ENCODE measurements at regions not wholly inside any gene's neighbourhood (a gene's known extent, or its start where the extent isn't known, plus 50 kb on each side); places are given as distances from the start of the nearest gene placed in this dataset.

GRCh38 chr5:4717446-4717845 lies 422.7 kb upstream of the ADAMTS16 start:
- H3K4me3 ChIP-seq, result no peak overlapping the region
- H3K9me3 ChIP-seq, result no peaks in the 10 kb centered on the region
- H3K27me3 ChIP-seq (replicated peaks; ENCODE audit: insufficient read depth), result no peaks in the 10 kb centered on the region
- no peak overlapping the region for H3K27ac ChIP-seq
- ATAC-seq (ENCODE audit: insufficient number of reproducible peaks, low FRiP score, low read depth) (no peak), DNase-seq (ENCODE audit: low spot score) (no peak)
- no peaks in the 10 kb centered on the region for H3K36me3 ChIP-seq
- H3K4me1 ChIP-seq (ENCODE audit: control insufficient read depth in 1 of 2, low read depth in 2 of 2), result no peaks in the 10 kb centered on the region
- TF ChIP-seq CTCF (IDR thresholded peaks at IDR 0.05), result no peak

GRCh38 chr5:4720831-4721230 lies 419.3 kb upstream of the ADAMTS16 start:
- no peak for ATAC-seq (ENCODE audit: insufficient number of reproducible peaks, low FRiP score, low read depth)

GRCh38 chr5:4722886-4723285 lies 417.2 kb upstream of the ADAMTS16 start:
- ATAC-seq (ENCODE audit: insufficient number of reproducible peaks, low FRiP score, low read depth) (no peak), DNase-seq (ENCODE audit: low spot score) (no peak)
- no peaks in the 10 kb centered on the region for H3K9me3 ChIP-seq
- H3K27me3 ChIP-seq (replicated peaks; ENCODE audit: insufficient read depth), result no peaks in the 10 kb centered on the region
- H3K36me3 ChIP-seq, result no peaks in the 10 kb centered on the region
- H3K4me1 ChIP-seq (ENCODE audit: control insufficient read depth in 1 of 2, low read depth in 2 of 2), result no peaks in the 10 kb centered on the region
- H3K27ac ChIP-seq, result no peak overlapping the region
- no peak for TF ChIP-seq CTCF (IDR thresholded peaks at IDR 0.05)
- H3K4me3 ChIP-seq, result no peak overlapping the region

More at GRCh38 chr5:4720831-4721230, 419.3 kb upstream of the ADAMTS16 start:
- no peak overlapping the region for H3K27ac ChIP-seq
- H3K4me1 ChIP-seq (ENCODE audit: control insufficient read depth in 1 of 2, low read depth in 2 of 2), result no peaks in the 10 kb centered on the region
- TF ChIP-seq CTCF (IDR thresholded peaks at IDR 0.05), result no peak
- no peaks in the 10 kb centered on the region for H3K27me3 ChIP-seq (replicated peaks; ENCODE audit: insufficient read depth)
- DNase-seq (ENCODE audit: low spot score), result no peak
- no peaks in the 10 kb centered on the region for H3K36me3 ChIP-seq
- H3K9me3 ChIP-seq, result no peaks in the 10 kb centered on the region
- no peak overlapping the region for H3K4me3 ChIP-seq

DNA sequence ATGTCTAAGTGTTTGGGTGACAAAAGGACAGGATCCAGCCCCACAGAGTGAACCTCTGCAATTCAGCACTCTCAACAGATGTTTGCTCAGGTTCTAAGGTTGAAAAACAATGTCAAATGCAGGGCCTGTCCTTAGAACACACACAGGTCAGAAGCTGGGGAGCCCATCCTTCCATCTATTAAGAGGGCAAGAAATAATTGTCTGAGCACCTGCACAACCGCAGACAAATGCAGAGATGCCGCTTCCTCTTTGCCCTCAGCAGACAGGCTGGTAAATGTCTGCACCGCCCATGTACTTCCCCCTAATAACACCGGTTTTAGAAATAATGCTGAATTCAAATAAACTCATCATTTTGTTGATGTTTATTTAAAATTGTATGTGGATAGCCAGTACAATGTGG lies 414.5 kb upstream of the ADAMTS16 start:
- Histone ChIP-seq H3K4me1 (ENCODE audit: control insufficient read depth in 1 of 2, low read depth in 2 of 2) (no peaks in the 10 kb centered on the region), H3K4me3 (no peak overlapping the region), H3K9me3 (no peaks in the 10 kb centered on the region), H3K27me3 (replicated peaks; ENCODE audit: insufficient read depth) (no peaks in the 10 kb centered on the region), H3K36me3 (no peaks in the 10 kb centered on the region), H3K27ac (no peak overlapping the region)
- TF ChIP-seq CTCF (IDR thresholded peaks at IDR 0.05), result no peak
- ATAC-seq (ENCODE audit: insufficient number of reproducible peaks, low FRiP score, low read depth), result no peak
- DNase-seq (ENCODE audit: low spot score), result no peak

DNA sequence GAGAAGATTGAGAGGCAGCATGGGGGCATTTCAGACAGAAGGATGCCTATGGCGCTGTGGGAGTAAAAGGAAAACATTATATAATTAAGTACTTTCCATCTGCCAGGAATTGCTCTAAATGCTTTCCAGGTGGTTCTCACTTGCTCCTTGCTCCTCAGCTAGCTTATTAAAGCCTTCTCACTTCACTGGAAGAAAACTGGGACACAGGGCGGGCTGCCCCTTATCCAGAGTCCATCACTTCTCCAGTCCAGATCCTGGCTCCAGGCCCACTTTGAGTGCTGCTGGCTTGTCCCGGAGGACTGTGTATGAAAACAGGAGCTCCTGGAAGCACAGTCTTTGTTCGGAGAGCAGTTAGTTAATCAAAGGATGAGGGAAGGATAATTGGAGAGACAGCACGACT lies 409.9 kb upstream of the ADAMTS16 start:
- no peaks in the 10 kb centered on the region for H3K27me3 ChIP-seq (replicated peaks; ENCODE audit: insufficient read depth)
- DNase-seq (ENCODE audit: low spot score) (no peak), ATAC-seq (ENCODE audit: insufficient number of reproducible peaks, low FRiP score, low read depth) (no peak)
- no peaks in the 10 kb centered on the region for H3K36me3 ChIP-seq
- no peaks in the 10 kb centered on the region for H3K9me3 ChIP-seq
- no peak for TF ChIP-seq CTCF (IDR thresholded peaks at IDR 0.05)
- no peak overlapping the region for H3K27ac ChIP-seq
- no peaks in the 10 kb centered on the region for H3K4me1 ChIP-seq (ENCODE audit: control insufficient read depth in 1 of 2, low read depth in 2 of 2)
- no peak overlapping the region for H3K4me3 ChIP-seq

All from thoracic aorta (tissue), 2 donors.